Endothelial cell of umbilical vein (primary cell): ENCODE measurements at regions not wholly inside any gene's neighbourhood (a gene's known extent, or its start where the extent isn't known, plus 50 kb on each side); places are given as distances from the start of the nearest gene placed in this dataset.

Experiments
- BruUV-seq: library from RNA; stranded (reverse); fragments of 400-500 nt; replicated peaks from 2 replicates; lab custom pipeline; 2021; lab: Mats Ljungman, UMichigan
- CTCF ChIA-PET: fragments of 300-600, 350-600 bp; sonication (Branson Sonifier 250); formaldehyde crosslinking; loops from one replicate; lab custom pipeline; 2021; ENCODE audit warnings: antibody characterized with exemption, inconsistent platforms; lab: Charles Lee
- POLR2A ChIA-PET: fragments of 300-600, 350-600 bp; sonication (Branson Sonifier 250); formaldehyde crosslinking; loops from one replicate; lab custom pipeline; 2021; ENCODE audit warnings: antibody characterized with exemption, inconsistent platforms; lab: Charles Lee
- DNase-seq: peaks from one replicate; pipeline ENCODE4 v3.0.0-alpha.2; 2011; ENCODE audit warnings: low read depth, low spot score
- FAIRE-seq: peaks from 2 replicates; lab custom pipeline; 2011; peaks lifted over from hg19 to GRCh38; lab: Jason Lieb, UNC
- H2AFZ ChIP-seq: 2 replicates; pipeline ENCODE4 v1.6.0; 2012; ENCODE audit warnings: low read depth, low read length, control low read depth, inconsistent platforms
- H3K27ac ChIP-seq: 2 replicates; pipeline ENCODE4 v1.5.1; 2011; ENCODE audit warnings: low read depth, mild to moderate bottlenecking, control low read depth, low read length, moderate library complexity; ENCODE audit not compliant: insufficient read depth
- H3K27me3 ChIP-seq, 2 experiments: 2 replicates each; pipeline versions ENCODE4 v1.6.0 to v1.6.1; 2011; ENCODE audit warnings: low read length in 2 of 2, mixed read lengths in 1 of 2; ENCODE audit not compliant: control insufficient read depth in 2 of 2, insufficient read depth in 2 of 2
- H3K36me3 ChIP-seq, 2 experiments: 2 replicates in 1 of 2; 3 replicates in 1 of 2; pipeline ENCODE4 v1.5.1; 2011; ENCODE audit warnings: low read length in 2 of 2, mild to moderate bottlenecking in 1 of 2, moderate library complexity in 1 of 2; ENCODE audit not compliant: control insufficient read depth in 2 of 2, insufficient read depth in 2 of 2; ENCODE audit errors: extremely low read depth in 1 of 2
- H3K4me1 ChIP-seq: 3 replicates; pipeline ENCODE4 v1.5.1; 2011; ENCODE audit warnings: mild to moderate bottlenecking, low read length; ENCODE audit not compliant: control insufficient read depth, insufficient read depth; ENCODE audit errors: extremely low read depth
- H3K4me2 ChIP-seq: 2 replicates; pipeline ENCODE4 v1.6.1; 2011; ENCODE audit warnings: low read length, control low read depth, mixed read lengths; ENCODE audit not compliant: insufficient read depth
- H3K4me3 ChIP-seq, 3 experiments: fragments of 200-600 bp in 1 of 3; sonication (generic), shearing (Covaris generic) in 1 of 3; replicated peaks in 1 of 3; 2 replicates each; pipeline ENCODE4 v1.5.1; 2011 to 2016; ENCODE audit warnings: control low read depth in 3 of 3, low read length in 3 of 3, mild to moderate bottlenecking in 2 of 3, inconsistent platforms in 1 of 3, low read depth in 1 of 3, moderate library complexity in 1 of 3; ENCODE audit not compliant: insufficient read depth in 1 of 3
- H3K79me2 ChIP-seq: 2 replicates; pipeline ENCODE4 v1.6.0; 2012; ENCODE audit warnings: low read length, inconsistent platforms; ENCODE audit not compliant: control insufficient read depth, insufficient read depth
- H3K9ac ChIP-seq: replicated peaks from 2 replicates; pipeline ENCODE3; 2011; ENCODE audit warnings: low read length, control low read depth; ENCODE audit not compliant: insufficient read depth; ENCODE audit errors: extremely low read depth
- H3K9me1 ChIP-seq: replicated peaks from 3 replicates; pipeline ENCODE4 v1.6.0; 2011; ENCODE audit warnings: mild to moderate bottlenecking, low read length; ENCODE audit not compliant: control insufficient read depth, insufficient read depth; ENCODE audit errors: extremely low read depth
- H3K9me3 ChIP-seq: replicated peaks from 2 replicates; pipeline ENCODE4 v1.5.1; 2012; ENCODE audit warnings: low read length, inconsistent platforms; ENCODE audit not compliant: control insufficient read depth, insufficient read depth
- H4K20me1 ChIP-seq: replicated peaks from 2 replicates; pipeline ENCODE3; 2011; ENCODE audit warnings: mild to moderate bottlenecking, low read length; ENCODE audit not compliant: control insufficient read depth, insufficient read depth; ENCODE audit errors: extremely low read depth
- EZH2 ChIP-seq: IDR thresholded peaks from 2 replicates; pipeline ENCODE4 v1.6.1; 2012; ENCODE audit warnings: borderline replicate concordance, low read depth, mild to moderate bottlenecking, moderate library complexity, low read length, inconsistent platforms; ENCODE audit not compliant: severe bottlenecking
- FOS ChIP-seq: IDR thresholded peaks from 2 replicates; pipeline ENCODE4 v1.6.1; 2011; ENCODE audit warnings: mild to moderate bottlenecking, low read length, moderate library complexity, borderline replicate concordance; ENCODE audit not compliant: insufficient read depth
- GATA2 ChIP-seq: IDR thresholded peaks from 2 replicates; pipeline ENCODE4 v1.7.0; 2011; ENCODE audit warnings: low read depth, mild to moderate bottlenecking, moderate library complexity, mixed read lengths, low read length; ENCODE audit not compliant: insufficient read length, insufficient read depth
- JUN ChIP-seq: IDR thresholded peaks from 2 replicates; pipeline ENCODE4 v1.6.1; 2011; ENCODE audit warnings: borderline replicate concordance, low read depth; ENCODE audit not compliant: insufficient read length, insufficient read depth
- MYC ChIP-seq: IDR thresholded peaks from one replicate; pipeline ENCODE4 v1.6.1; 2011; ENCODE audit warnings: mild to moderate bottlenecking, low read depth, low read length
- POLR2A ChIP-seq: IDR thresholded peaks from 2 replicates; pipeline ENCODE4 v1.6.1; 2012; ENCODE audit warnings: low read depth, mild to moderate bottlenecking, control low read depth, low read length
- POLR2AphosphoS5 ChIP-seq: IDR thresholded peaks from 2 replicates; pipeline ENCODE4 v1.6.1; 2012; ENCODE audit warnings: low read depth, mild to moderate bottlenecking, control low read depth, low read length, moderate library complexity; ENCODE audit not compliant: insufficient read depth
- dilution Hi-C: fragments of 300-500 bp; cut with MboI; formaldehyde crosslinking; loops from one replicate; pipeline ENCODE4 v1.15.0; 2019; ENCODE audit warnings: low sequenced_read_pairs; ENCODE audit not compliant: extremely low pct_ligation_motif_present
- intact Hi-C: fragments of 100-400 bp; cut with micrococcal nuclease; formaldehyde crosslinking; loops from one replicate; pipeline ENCODE4 v1.10.0; 2022
- TF ChIP-seq, protein P1 (sequence below), 2 donors: IDR thresholded peaks; 1 replicate in 1 of 2; 2 replicates in 1 of 2; pipeline ENCODE4 v1.5.1; 2011; ENCODE audit warnings: low read length in 2 of 2, mild to moderate bottlenecking in 2 of 2, moderate library complexity in 2 of 2, control low read depth in 1 of 2, inconsistent platforms in 1 of 2, low read depth in 1 of 2; ENCODE audit not compliant: insufficient read depth in 1 of 2; ENCODE audit errors: extremely low read depth in 1 of 2
- TF ChIP-seq, protein P2 (sequence below): IDR thresholded peaks from 2 replicates; pipeline ENCODE4 v1.6.1; 2011; ENCODE audit not compliant: insufficient read depth, insufficient read length

DNA sequence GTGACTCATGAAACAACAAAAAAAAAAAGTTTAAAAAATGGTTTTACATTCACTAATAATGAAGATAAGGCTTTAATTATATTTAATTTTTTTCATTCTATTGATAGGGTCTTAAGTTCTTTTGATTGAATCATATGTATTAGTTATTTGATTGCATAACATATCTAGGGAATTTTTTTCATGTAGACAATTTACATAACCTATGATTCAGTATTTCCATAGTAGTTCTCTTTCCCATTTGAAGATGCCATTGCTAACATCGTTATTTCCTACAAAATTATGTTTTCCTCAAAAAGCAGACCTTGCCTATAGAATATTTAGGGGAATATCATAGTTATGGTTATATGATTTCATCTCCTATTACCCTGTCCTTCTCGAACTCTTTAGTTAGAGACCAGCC is 463.4 kb downstream of the TFAP2B start:
- FAIRE-seq = no peak
- Histone ChIP-seq H3K9ac (no peak overlapping the region), H3K4me3 (no peak overlapping the region), H3K36me3 (no peaks in the 10 kb centered on the region), H2AFZ (no peak overlapping the region), H3K27ac (no peak overlapping the region), H3K27me3 (no peaks in the 10 kb centered on the region), H3K9me1 (no peaks in the 10 kb centered on the region), H3K79me2 (no peaks in the 10 kb centered on the region), H4K20me1 (no peaks in the 10 kb centered on the region), H3K4me1 (no peaks in the 10 kb centered on the region), H3K9me3 (no peaks in the 10 kb centered on the region), H3K4me2 (no peak overlapping the region)
- dilution Hi-C loops (no loop called here), intact Hi-C loops (no loop called here)
- TF ChIP-seq, protein P1, sequence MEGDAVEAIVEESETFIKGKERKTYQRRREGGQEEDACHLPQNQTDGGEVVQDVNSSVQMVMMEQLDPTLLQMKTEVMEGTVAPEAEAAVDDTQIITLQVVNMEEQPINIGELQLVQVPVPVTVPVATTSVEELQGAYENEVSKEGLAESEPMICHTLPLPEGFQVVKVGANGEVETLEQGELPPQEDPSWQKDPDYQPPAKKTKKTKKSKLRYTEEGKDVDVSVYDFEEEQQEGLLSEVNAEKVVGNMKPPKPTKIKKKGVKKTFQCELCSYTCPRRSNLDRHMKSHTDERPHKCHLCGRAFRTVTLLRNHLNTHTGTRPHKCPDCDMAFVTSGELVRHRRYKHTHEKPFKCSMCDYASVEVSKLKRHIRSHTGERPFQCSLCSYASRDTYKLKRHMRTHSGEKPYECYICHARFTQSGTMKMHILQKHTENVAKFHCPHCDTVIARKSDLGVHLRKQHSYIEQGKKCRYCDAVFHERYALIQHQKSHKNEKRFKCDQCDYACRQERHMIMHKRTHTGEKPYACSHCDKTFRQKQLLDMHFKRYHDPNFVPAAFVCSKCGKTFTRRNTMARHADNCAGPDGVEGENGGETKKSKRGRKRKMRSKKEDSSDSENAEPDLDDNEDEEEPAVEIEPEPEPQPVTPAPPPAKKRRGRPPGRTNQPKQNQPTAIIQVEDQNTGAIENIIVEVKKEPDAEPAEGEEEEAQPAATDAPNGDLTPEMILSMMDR (IDR thresholded peaks at IDR 0.05; ENCODE audit: extremely low read depth in 1 of 2, insufficient read depth in 1 of 2, low read depth in 1 of 2, low read length in 2 of 2) = no peak
- no peak for TF ChIP-seq GATA2
- no peak for TF ChIP-seq FOS
- TF ChIP-seq POLR2A = no peak
- TF ChIP-seq, protein P2, sequence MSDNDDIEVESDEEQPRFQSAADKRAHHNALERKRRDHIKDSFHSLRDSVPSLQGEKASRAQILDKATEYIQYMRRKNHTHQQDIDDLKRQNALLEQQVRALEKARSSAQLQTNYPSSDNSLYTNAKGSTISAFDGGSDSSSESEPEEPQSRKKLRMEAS = no peak
- TF ChIP-seq MYC = no peak
- TF ChIP-seq EZH2 = no peak
- no peak for TF ChIP-seq JUN
- TF ChIP-seq POLR2AphosphoS5 = no peak
- CTCF ChIA-PET = no interaction called here
- POLR2A ChIA-PET = no interaction called here
- DNase-seq = no peak
- no TSS peak for BruUV-seq
